DND-41 (cell line): ENCODE measurements at regions not wholly inside any gene's neighbourhood (a gene's known extent, or its start where the extent isn't known, plus 50 kb on each side); places are given as distances from the start of the nearest gene placed in this dataset.

Experiments used
- ATAC-seq: fragments of 200-7000 bp; cut with Tn5 transposase; 3 replicates; pipeline ENCODE4 v1.9.1; 2021; ENCODE audit warnings: low read depth; ENCODE audit not compliant: insufficient read depth
- DNase-seq: peaks from one replicate; pipeline ENCODE4 v3.0.0-alpha.2; 2020
- H2AFZ ChIP-seq: 2 replicates; pipeline ENCODE4 v1.6.0; 2012; ENCODE audit warnings: low read depth, low read length
- H3K27ac ChIP-seq: 2 replicates; pipeline ENCODE4 v1.5.1; 2012; ENCODE audit warnings: low read length, inconsistent platforms
- H3K27me3 ChIP-seq: fragments of 200-600 bp; sonication (generic); 2 replicates; pipeline ENCODE4 v1.6.0; 2012; ENCODE audit warnings: low read length, mild to moderate bottlenecking, inconsistent platforms; ENCODE audit not compliant: insufficient read depth, poor library complexity
- H3K36me3 ChIP-seq: 2 replicates; pipeline ENCODE4 v1.5.1; 2012; ENCODE audit warnings: low read length, inconsistent platforms; ENCODE audit not compliant: insufficient read depth
- H3K4me1 ChIP-seq: 2 replicates; pipeline ENCODE4 v1.5.1; 2012; ENCODE audit warnings: mild to moderate bottlenecking, low read length; ENCODE audit not compliant: insufficient read depth
- H3K4me2 ChIP-seq: 2 replicates; pipeline ENCODE4 v1.6.0; 2012; ENCODE audit warnings: mild to moderate bottlenecking, moderate library complexity, low read length, inconsistent platforms; ENCODE audit not compliant: insufficient read depth
- H3K4me3 ChIP-seq, 2 experiments: fragments of 200-600 bp in 1 of 2; shearing (Covaris generic) in 1 of 2; 2 replicates each; pipeline ENCODE4 v1.5.1; 2012 to 2016; ENCODE audit warnings: inconsistent platforms in 2 of 2, low read length in 2 of 2, mild to moderate bottlenecking in 2 of 2, low read depth in 1 of 2, moderate library complexity in 1 of 2
- H3K79me2 ChIP-seq: 2 replicates; pipeline ENCODE4 v1.6.0; 2012; ENCODE audit warnings: low read length, inconsistent platforms; ENCODE audit not compliant: insufficient read depth
- H3K9ac ChIP-seq: 2 replicates; pipeline ENCODE4 v1.6.0; 2012; ENCODE audit warnings: low read depth, mild to moderate bottlenecking, inconsistent platforms, low read length, moderate library complexity
- H3K9me3 ChIP-seq: 2 replicates; pipeline ENCODE4 v1.5.1; 2012; ENCODE audit warnings: low read length, moderate library complexity, mild to moderate bottlenecking, inconsistent platforms; ENCODE audit not compliant: insufficient read depth, severe bottlenecking
- H4K20me1 ChIP-seq: 2 replicates; pipeline ENCODE4 v1.6.0; 2012; ENCODE audit warnings: low read length; ENCODE audit not compliant: insufficient read depth
- CTCF ChIP-seq: IDR thresholded peaks from 2 replicates; pipeline ENCODE4 v1.5.1; 2012; ENCODE audit warnings: borderline replicate concordance, low read length, moderate library complexity, mild to moderate bottlenecking; ENCODE audit not compliant: poor library complexity, severe bottlenecking; ENCODE audit errors: extremely low read depth
- EZH2 ChIP-seq: IDR thresholded peaks from 3 replicates; pipeline ENCODE4 v1.6.1; 2012; ENCODE audit warnings: borderline replicate concordance, low read depth, mild to moderate bottlenecking, moderate library complexity, low read length, inconsistent platforms; ENCODE audit not compliant: severe bottlenecking

- Histone ChIP-seq H3K36me3 (no peaks in the 10 kb centered on the region), H3K9me3 (no peaks in the 10 kb centered on the region), H3K27ac (no peak overlapping the region), H4K20me1 (no peaks in the 10 kb centered on the region), H3K4me2 (no peak overlapping the region), H3K4me3 (no peak overlapping the region), H3K79me2 (no peaks in the 10 kb centered on the region), H3K4me1 (no peaks in the 10 kb centered on the region), H3K27me3 (no peaks in the 10 kb centered on the region), H2AFZ (no peak overlapping the region), H3K9ac (no peak overlapping the region)
- ATAC-seq, result no peak
- no peak for DNase-seq
- TF ChIP-seq CTCF (no peak), EZH2 (no peak)
These were observed 477.3 kb downstream of the SUCLA2 start for GRCh38 chr13:47523771-47524170.

GRCh38 chr13:47521890-47522487, 479.1 kb downstream of the SUCLA2 start:
- H3K9ac ChIP-seq, result no peak overlapping the region
- TF ChIP-seq EZH2 (no peak), CTCF (no peak)
- ATAC-seq (no peak), DNase-seq (no peak)
- H3K4me3 ChIP-seq, result no peak overlapping the region
- H3K36me3 ChIP-seq, result no peaks in the 10 kb centered on the region
- H2AFZ ChIP-seq, result no peak overlapping the region
- no peaks in the 10 kb centered on the region for H3K9me3 ChIP-seq
- no peaks in the 10 kb centered on the region for H3K27me3 ChIP-seq
- no peak overlapping the region for H3K27ac ChIP-seq
- H3K79me2 ChIP-seq, result no peaks in the 10 kb centered on the region
- H4K20me1 ChIP-seq, result no peaks in the 10 kb centered on the region
- H3K4me2 ChIP-seq, result no peak overlapping the region
- no peaks in the 10 kb centered on the region for H3K4me1 ChIP-seq

GRCh38 chr13:47519626-47520025, 481.4 kb downstream of the SUCLA2 start:
- DNase-seq, result no peak
- Histone ChIP-seq H3K4me3 (no peak overlapping the region), H3K27ac (no peak overlapping the region), H3K27me3 (no peaks in the 10 kb centered on the region), H3K36me3 (no peaks in the 10 kb centered on the region), H3K4me2 (no peak overlapping the region), H3K79me2 (no peaks in the 10 kb centered on the region), H3K9ac (no peak overlapping the region), H3K4me1 (no peaks in the 10 kb centered on the region), H4K20me1 (no peaks in the 10 kb centered on the region), H3K9me3 (peaks cover 7% of the 10 kb centered on the region), H2AFZ (no peak overlapping the region)
- no peak for TF ChIP-seq EZH2
- no peak for TF ChIP-seq CTCF
- no peak for ATAC-seq
